K562 (cell line): ENCODE measurements at regions not wholly inside any gene's neighbourhood (a gene's known extent, or its start where the extent isn't known, plus 50 kb on each side); places are given as distances from the start of the nearest gene placed in this dataset.

ENCODE experiments used
- CBFB ChIP-seq: sonication (generic); formaldehyde crosslinking; IDR thresholded peaks from 2 replicates; pipeline ENCODE4 v1.4.0; 2020; ENCODE audit warnings: mild to moderate bottlenecking, missing genetic modification reagents
- ETV6 ChIP-seq, 3 experiments: fragments of 150-350 bp in 1 of 3; sonication (generic) in 1 of 3; formaldehyde crosslinking in 1 of 3; IDR thresholded peaks; 2 replicates each; pipeline versions ENCODE4 v1.6.1 to v1.8.0; 2014 to 2022; ENCODE audit warnings: borderline replicate concordance in 2 of 3, low read depth in 2 of 3, antibody characterized with exemption in 1 of 3, low read length in 1 of 3, mild to moderate bottlenecking in 1 of 3, missing genetic modification reagents in 1 of 3
- FOXM1 ChIP-seq, 2 experiments: fragments of 450-650 bp in 1 of 2; sonication (generic) in 1 of 2; formaldehyde crosslinking in 1 of 2; IDR thresholded peaks; 2 replicates each; pipeline versions ENCODE4 v1.6.1 to v1.9.0; 2017 to 2022; ENCODE audit warnings: low read depth in 2 of 2, mild to moderate bottlenecking in 2 of 2, missing genetic modification reagents in 1 of 2, moderate library complexity in 1 of 2
- HMG20B ChIP-seq: fragments of 250-450 bp; sonication (Bioruptor Pico); IDR thresholded peaks from 2 replicates; pipeline ENCODE4 v1.5.0; 2021; ENCODE audit warnings: mild to moderate bottlenecking
- JUND ChIP-seq, 2 experiments: IDR thresholded peaks; 2 replicates in 1 of 2; 3 replicates in 1 of 2; pipeline ENCODE4 v1.6.1; 2011; ENCODE audit warnings: borderline replicate concordance in 2 of 2, low read depth in 2 of 2, low read length in 2 of 2, improper control_type of control experiment in 1 of 2, missing biosample characterization in 1 of 2, missing genetic modification characterization in 1 of 2, missing genetic modification reagents in 1 of 2
- MAFK ChIP-seq: IDR thresholded peaks from 2 replicates; pipeline ENCODE4 v1.6.1; 2011; ENCODE audit warnings: low read length, improper control_type of control experiment
- POLR2A ChIP-seq: fragments of 450-650 bp; conservative IDR thresholded peaks from 2 replicates; pipeline ENCODE4 v1.6.1; 2016
- SIN3B ChIP-seq: fragments of 450-650 bp; IDR thresholded peaks from 2 replicates; pipeline ENCODE4 v1.6.1; 2017; ENCODE audit warnings: low read depth, mild to moderate bottlenecking, moderate library complexity
- SP1 ChIP-seq: sonication (generic); formaldehyde crosslinking; IDR thresholded peaks from 2 replicates; pipeline ENCODE4 v1.8.1; 2022; ENCODE audit warnings: mild to moderate bottlenecking, missing genetic modification reagents
- SRF ChIP-seq, 2 experiments: fragments of 250-450, 450-650 bp in 1 of 2; sonication (Bioruptor Pico) in 1 of 2; sonication (generic) in 1 of 2; formaldehyde crosslinking; IDR thresholded peaks; 2 replicates each; pipeline versions ENCODE4 v1.5.0 to v1.5.1; 2020 to 2022; ENCODE audit warnings: mild to moderate bottlenecking in 1 of 2, missing genetic modification reagents in 1 of 2
- TGIF2 ChIP-seq: sonication (generic); formaldehyde crosslinking; IDR thresholded peaks from 2 replicates; pipeline ENCODE4 v1.8.1; 2022; ENCODE audit warnings: mild to moderate bottlenecking, missing genetic modification reagents, moderate library complexity
- ZNF384 ChIP-seq: IDR thresholded peaks from 2 replicates; pipeline ENCODE4 v1.6.1; 2012; ENCODE audit warnings: low read depth, low read length, improper control_type of control experiment
- TF ChIP-seq, protein P1 (sequence below): sonication (generic); formaldehyde crosslinking; IDR thresholded peaks from 2 replicates; pipeline ENCODE4 v1.9.0; 2022; ENCODE audit warnings: mild to moderate bottlenecking, missing genetic modification reagents

- TF ChIP-seq FOXM1 (IDR thresholded peaks at IDR 0.05; ENCODE audit: low read depth) (no peak), FOXM1 (CRISPR knock-in tag; IDR thresholded peaks at IDR 0.05; ENCODE audit: low read depth) (no peak), CBFB (no peak), JUND (IDR thresholded peaks at IDR 0.05; ENCODE audit: borderline replicate concordance, low read depth, low read length) (no peak), JUND (tag; IDR thresholded peaks at IDR 0.05; ENCODE audit: borderline replicate concordance, low read depth, low read length) (no peak), SRF (CRISPR knock-in tag; IDR thresholded peaks at IDR 0.05) (no peak), ETV6 (IDR thresholded peaks at IDR 0.05; ENCODE audit: borderline replicate concordance in 1 of 2, low read depth in 2 of 2, low read length in 1 of 2) (no peak), ETV6 (CRISPR knock-in tag; IDR thresholded peaks at IDR 0.05; ENCODE audit: borderline replicate concordance) (no peak), HMG20B (CRISPR knock-in tag) (no peak), TGIF2 (no peak), MAFK (no peak), SP1 (CRISPR knock-in tag) (no peak), SIN3B (no peak), POLR2A (no peak), ZNF384 (no peak)
- TF ChIP-seq, protein P1, sequence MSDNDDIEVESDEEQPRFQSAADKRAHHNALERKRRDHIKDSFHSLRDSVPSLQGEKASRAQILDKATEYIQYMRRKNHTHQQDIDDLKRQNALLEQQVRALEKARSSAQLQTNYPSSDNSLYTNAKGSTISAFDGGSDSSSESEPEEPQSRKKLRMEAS (CRISPR knock-in tag): no peak
Measured at GRCh38 chr3:59286791-59287531, 237.1 kb upstream of the CFAP20DC start.
